SW480 (cell line): ENCODE measurements at regions not wholly inside any gene's neighbourhood (a gene's known extent, or its start where the extent isn't known, plus 50 kb on each side); places are given as distances from the start of the nearest gene placed in this dataset.
"Not testable (repeated sequence)": the region's sequence is repeated elsewhere in the genome, so short reads cannot be mapped to it uniquely, and the experiment has no call there.

Experiments
- DNase-seq: peaks from one replicate; pipeline ENCODE4 v3.0.0-alpha.2; 2016; ENCODE audit warnings: low spot score

- DNase-seq: no peak
These were observed 50.7 kb upstream of the KLF7 start for GRCh38 chr2:207216457-207216856.

DNA sequence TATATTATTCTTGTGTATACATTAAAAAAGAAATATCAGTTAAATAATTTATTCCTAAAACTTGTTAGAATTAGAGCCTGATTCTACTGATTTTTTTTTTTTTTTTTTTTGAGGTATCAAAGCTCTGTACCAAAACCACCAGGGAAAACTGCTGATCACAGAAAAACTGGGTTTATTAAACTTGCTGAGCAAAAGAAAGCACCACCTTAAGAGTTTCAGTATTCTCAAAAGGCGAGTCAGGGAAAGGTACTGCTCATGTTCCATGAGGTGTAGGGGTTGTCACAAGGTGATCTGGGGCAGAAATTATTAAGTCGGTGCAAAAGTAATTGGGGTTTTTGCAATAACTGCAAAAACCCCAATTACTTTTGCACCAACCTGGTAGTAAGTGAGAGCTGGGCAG lies 51.7 kb upstream of the KLF7 start:
- DNase-seq: no peak

- DNase-seq: no peak
These were observed 53.4 kb upstream of the KLF7 start for GRCh38 chr2:207219081-207219630.

DNA sequence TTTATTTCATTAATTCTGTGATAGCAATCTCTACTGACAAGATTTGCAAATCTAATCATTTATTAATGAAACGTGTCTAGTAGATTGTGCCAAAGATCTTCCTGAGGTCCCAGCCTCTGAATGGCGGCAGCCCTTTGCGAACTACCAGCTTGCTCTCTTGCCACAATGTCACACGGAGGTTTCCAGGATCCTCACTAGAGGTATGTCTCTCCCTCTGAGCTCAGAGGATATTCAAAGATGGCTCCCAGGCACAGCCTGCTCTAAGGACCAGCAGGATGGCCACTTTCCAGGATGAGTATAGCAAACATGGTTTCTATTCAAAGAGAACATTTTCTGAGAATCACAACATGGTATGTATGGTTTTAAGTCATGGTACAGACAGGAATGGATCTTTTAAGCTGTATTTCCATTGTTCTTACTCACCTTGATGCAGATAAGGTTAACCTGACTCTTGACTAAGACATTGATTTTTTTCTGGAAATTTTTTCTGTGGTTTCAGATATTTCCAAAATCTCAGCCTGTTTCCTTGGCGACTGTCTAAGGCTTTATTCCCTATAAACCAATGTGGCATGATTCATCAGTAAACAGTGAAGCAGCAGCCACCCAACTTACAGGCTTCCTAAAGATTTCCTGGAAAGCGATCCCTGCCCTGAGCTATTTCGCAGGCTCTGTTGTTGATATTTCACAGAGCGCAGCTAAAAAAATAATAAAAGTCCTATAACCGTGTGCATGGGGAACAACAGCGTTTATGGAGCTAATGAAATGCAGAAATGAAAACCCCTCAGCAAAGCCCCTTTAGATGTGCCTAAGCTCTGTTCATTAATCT lies 54.1 kb upstream of the KLF7 start:
- DNase-seq: no peak

DNA sequence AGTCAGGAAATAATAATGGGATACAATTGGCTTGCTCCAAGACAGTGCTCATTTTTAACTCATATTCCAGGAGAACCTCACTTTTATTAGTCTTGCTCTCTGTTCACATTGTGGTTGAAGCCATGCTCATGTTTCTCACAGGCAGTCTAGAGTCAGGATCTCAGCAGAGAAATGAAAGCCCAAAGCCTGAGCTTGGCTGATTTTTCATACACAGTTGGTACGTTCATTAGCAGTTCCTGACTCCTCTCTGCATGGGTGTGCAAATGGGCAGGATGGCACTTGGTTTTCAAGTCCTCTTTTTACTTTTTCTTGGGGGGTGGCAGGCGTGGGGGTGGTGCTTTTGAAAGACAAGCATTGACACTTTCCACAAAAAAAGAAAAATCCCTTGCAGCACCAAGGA lies 56.0 kb upstream of the KLF7 start:
- DNase-seq: no peak

- no peak for DNase-seq
These were observed 57.3 kb upstream of the KLF7 start for GRCh38 chr2:207223051-207223450.

GRCh38 chr2:207224381-207224780 lies 58.6 kb upstream of the KLF7 start:
- DNase-seq: no peak

GRCh38 chr2:207224791-207225482 lies 59.2 kb upstream of the KLF7 start:
- no peak for DNase-seq

DNA sequence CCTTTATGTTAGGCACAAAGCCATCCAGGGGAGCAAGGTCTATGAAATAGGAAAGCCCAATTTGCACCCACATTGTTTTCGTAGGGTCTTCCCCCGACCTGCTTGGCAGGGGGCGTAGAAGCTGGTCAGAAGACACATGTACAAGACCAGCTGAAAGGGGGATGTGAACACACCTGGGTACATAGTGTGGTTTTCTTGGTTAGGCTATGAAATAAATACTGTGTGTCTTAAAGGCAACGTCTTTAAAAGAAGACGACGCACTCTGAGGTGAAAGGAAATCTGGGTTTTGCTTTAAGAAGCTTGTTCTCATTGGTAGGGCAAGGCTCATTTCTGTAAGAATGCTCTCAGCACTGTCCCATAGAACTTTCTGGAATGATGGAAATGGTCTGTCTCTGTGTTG lies 60.0 kb upstream of the KLF7 start:
- DNase-seq: no peak

DNA sequence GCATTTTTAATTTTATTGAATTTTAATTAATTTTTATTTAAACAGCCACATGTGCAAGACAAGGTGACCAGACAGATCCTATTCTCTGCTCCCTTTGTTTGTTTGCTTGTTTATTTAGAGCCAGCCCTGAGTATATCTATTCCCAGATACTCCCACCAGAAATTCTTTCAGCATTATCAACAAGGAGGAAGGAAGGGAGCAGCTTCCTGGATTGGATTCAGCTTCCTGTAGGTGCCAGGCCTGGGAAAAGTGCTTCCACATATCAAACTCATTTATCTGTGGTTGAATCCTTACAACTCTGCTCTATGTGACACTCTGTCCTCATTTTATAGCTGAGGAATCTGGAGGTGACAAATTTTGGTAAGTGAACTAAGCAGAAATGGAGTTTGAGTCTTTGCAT lies 60.5 kb upstream of the KLF7 start:
- DNase-seq: peak; percentile 5

DNA sequence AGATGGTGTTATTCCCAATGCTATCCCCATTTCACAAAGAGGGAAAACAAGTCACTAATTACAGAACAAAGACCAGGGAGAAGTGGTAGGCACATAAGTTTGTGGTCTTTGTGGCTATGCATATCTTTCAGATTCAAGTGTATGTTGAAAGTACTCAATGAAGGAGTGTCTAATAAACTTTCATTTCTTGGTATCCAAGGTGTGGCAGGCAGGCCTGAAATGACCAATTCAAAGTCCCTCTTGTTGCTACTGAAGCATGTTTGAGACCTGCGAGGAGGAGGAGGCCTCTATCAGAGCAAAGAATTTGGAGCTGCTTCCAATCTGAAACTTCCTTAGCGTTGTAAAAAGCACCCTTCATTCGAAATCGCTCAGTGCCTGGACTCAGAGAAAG lies 60.9 kb upstream of the KLF7 start:
- DNase-seq: no peak

DNA sequence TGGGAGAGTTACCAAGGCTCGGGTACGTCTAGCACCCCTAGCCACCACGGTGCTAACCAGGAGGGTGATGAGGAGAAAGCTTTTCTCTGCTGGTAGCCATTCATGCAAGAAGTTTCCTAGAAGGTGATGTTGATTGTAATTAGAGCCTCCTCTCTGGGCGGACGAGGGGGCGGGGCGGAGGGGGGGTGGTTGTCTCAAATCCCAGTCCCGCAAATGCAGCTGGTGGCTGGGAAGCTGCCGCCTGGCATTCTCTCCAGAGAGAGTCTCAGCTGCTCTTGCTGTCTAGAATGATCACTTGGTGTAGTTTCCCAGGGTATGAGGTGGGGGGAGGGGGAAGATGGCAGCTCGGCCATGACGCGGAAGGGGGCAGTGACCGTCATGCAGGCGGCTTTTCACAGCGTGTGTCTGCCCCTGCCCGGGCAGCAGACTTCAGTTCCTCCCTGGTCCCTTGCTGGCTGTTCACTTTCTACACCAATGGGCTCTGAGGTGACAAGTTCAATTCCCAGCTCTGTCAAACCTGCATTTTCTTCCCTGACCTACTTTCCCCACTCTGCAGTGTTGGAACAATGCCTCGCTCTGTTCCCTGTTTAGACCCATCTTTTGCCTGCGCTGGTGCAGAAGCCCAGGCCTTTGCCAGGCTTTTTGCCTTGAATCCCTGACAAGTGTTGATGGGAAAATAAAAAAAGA lies 61.5 kb upstream of the KLF7 start:
- DNase-seq: no peak

DNA sequence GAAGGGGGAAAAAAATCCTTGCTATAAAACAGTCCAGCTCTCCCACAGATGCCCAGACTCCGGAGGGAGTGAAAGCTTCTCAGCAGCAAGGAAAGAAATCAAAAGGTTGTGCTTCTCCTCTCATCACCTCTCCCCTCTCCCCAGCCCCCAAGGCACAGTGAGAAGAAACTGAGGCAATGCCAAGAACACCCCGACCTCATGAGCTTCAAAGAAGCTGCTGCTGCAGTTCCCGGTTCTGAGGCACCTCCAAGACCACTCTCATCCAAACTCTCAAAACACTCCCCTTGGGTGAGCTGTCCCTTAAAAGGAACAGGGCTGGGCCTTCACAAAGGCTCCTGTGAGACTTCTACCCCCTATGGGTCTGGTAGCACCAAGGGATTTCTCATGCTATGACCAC lies 62.0 kb upstream of the KLF7 start:
- DNase-seq: no peak

DNA sequence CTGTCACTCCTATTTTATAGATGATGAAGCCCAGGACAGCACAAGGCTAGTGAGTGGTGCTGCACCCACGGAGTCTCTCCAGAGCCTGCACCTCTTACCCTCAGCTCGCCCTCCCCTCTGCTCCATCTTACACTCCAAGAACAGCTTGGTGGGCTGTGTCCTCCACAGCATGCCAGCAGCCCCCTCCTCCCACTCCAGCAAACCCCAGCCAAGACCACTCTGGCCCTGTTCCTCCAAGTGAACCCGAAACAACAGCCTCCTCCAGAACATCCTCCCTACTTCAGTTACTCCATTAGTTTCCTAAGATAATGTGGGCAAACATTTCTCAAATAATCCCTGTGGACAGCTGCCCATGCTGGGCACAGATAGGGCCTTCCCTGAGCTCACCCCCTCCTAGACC lies 62.7 kb upstream of the KLF7 start:
- no peak for DNase-seq

- DNase-seq: no peak
These were observed 63.4 kb upstream of the KLF7 start for GRCh38 chr2:207229161-207229560.

DNA sequence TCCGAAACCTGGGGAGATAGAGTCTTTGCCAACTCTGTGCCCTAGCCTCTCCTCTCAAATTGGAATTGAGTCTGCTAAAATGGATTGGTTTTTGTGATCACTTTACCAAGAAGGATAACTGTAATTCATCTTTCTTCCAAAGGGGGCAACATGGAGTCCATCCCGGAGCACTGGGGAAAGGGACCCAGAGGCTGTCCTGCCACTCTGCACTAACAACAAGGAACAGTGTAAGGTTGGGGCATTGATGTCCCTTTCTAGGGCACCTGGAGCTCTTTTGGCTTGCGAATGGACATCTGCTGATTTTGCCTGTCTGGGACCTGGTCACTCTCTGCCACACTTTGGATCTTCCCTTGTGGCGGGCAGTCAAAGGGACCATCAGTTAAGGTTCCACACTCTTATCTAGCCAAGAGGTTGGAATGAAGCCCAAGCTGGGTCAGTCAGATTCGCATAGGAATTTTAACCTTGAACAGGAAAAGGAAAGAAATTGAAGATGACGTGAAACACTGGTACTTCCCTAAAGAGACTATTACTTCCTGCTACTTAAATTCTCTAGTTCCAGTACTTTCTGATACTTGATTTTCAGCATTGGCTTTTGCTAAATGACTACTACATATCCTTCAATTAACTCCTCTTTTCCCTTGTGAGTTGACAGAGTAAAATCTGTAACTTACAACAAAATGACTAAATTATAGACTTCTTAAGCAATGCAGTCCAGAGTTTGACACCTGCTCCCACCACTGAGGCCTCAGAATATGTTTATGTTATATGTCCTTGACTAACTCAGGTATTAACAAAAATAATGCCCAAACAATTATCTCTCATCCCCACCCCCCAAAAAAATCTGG lies 64.7 kb upstream of the KLF7 start:
- DNase-seq: no peak

GRCh38 chr2:207231106-207231865 lies 65.5 kb upstream of the KLF7 start:
- DNase-seq: no peak

- no peak for DNase-seq
These were observed 66.2 kb upstream of the KLF7 start for GRCh38 chr2:207231967-207232366.

- DNase-seq: not testable (repeated sequence)
These were observed 67.4 kb upstream of the KLF7 start for GRCh38 chr2:207233141-207233540.

DNA sequence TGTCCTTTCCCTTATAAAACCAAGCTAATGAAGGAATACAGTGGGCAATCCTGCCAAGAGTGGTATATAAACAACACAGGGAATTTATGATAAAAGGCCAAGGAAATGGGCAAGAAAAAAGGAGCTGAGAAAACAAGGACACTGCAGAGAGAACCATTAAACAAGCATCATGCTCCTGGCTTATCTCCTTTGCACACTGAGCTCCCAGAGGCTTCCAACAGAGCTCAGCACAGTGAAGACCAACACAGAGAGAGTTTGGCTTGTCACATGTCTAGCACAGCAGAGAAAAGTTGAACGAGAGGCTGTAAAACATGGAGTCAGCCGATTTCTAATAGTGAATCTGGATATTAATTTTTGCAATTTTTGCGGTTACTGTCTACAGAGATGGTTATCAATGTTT lies 68.0 kb upstream of the KLF7 start:
- DNase-seq: no peak

- DNase-seq: no peak
These were observed 69.9 kb upstream of the KLF7 start for GRCh38 chr2:207235621-207236020.
